Prostate gland (tissue), 2 donors: ENCODE measurements at regions not wholly inside any gene's neighbourhood (a gene's known extent, or its start where the extent isn't known, plus 50 kb on each side); places are given as distances from the start of the nearest gene placed in this dataset.

Source experiments
- DNase-seq: peaks from one replicate; pipeline ENCODE4 v3.0.0-alpha.2; 2019; ENCODE audit warnings: low spot score
- H3K27ac ChIP-seq, 2 donors: fragments of 200-600 bp; sonication (generic); 2 replicates each; pipeline ENCODE4 v1.5.1; 2017 to 2019
- H3K27me3 ChIP-seq: fragments of 200-600 bp; sonication (generic); replicated peaks from 2 replicates; pipeline ENCODE4 v1.5.1; 2019; ENCODE audit not compliant: insufficient read depth
- H3K36me3 ChIP-seq, 2 donors: fragments of 200-600 bp; sonication (generic); 1 replicate in 1 of 2; 2 replicates in 1 of 2; pipeline versions ENCODE4 v1.5.1 to v1.8.1; 2017 to 2019
- H3K4me1 ChIP-seq: fragments of 200-600 bp; sonication (generic); replicated peaks from 2 replicates; pipeline ENCODE4 v1.5.1; 2019
- H3K4me3 ChIP-seq, 2 donors: fragments of 200-600 bp; sonication (generic); 2 replicates each; pipeline ENCODE4 v1.5.1; 2017 to 2019
- H3K9me3 ChIP-seq: fragments of 200-600 bp; sonication (generic); 2 replicates; pipeline ENCODE4 v1.5.1; 2017
- POLR2A ChIP-seq: fragments of 450-650 bp; IDR thresholded peaks from one replicate; pipeline ENCODE4 v1.6.1; 2016; ENCODE audit warnings: antibody characterized with exemption, mild to moderate bottlenecking
- POLR2AphosphoS5 ChIP-seq: sonication (generic); formaldehyde crosslinking; IDR thresholded peaks from one replicate; pipeline ENCODE4 v1.6.1; 2017; ENCODE audit warnings: antibody characterized with exemption
- WGBS: methylation state at CpG from one replicate; pipeline ENCODE4 v1.1.5; 2018; 5-methylcytosine and 5-hydroxymethylcytosine counted together
- intact Hi-C: fragments of 100-400 bp; cut with DNase I; formaldehyde crosslinking; loops from one replicate; pipeline ENCODE4 v1.14.2; 2022
- TF ChIP-seq, protein P1 (sequence below), 4 experiments: fragments of 200-600 bp in 2 of 4; fragments of 450-650 bp in 2 of 4; sonication (generic) in 2 of 4; IDR thresholded peaks; 1 replicate in 3 of 4; 2 replicates in 1 of 4; pipeline ENCODE4 v1.5.1; 2016 to 2019; ENCODE audit warnings: antibody characterized with exemption in 4 of 4, mild to moderate bottlenecking in 2 of 4, moderate library complexity in 2 of 4

DNA sequence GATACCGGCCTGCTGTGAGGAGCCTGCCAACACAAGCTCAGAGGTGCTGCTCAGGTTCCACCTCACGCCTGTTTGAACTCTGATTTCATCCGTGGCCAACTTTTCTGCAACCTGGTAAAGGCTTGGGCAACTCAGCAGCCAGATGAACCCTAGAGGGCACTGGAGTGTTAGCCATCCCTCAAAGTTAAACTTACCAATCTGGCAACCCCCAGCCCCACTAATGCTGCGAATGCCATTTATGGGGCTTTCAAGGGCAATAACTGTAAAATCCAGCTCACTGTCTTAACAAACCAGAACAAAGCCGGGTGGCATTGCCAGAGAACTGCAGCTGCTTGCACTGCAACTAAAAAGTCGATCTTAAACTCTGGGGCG is 105.5 kb downstream of the AXIN2 start:
- H3K27me3 ChIP-seq: no peaks in the 10 kb centered on the region
- no peaks in the 10 kb centered on the region for H3K9me3 ChIP-seq
- WGBS: 13% methylated on average over 7 of the region's 7 CpGs
- TF ChIP-seq POLR2A (no peak), POLR2AphosphoS5 (no peak)
- TF ChIP-seq, protein P1, sequence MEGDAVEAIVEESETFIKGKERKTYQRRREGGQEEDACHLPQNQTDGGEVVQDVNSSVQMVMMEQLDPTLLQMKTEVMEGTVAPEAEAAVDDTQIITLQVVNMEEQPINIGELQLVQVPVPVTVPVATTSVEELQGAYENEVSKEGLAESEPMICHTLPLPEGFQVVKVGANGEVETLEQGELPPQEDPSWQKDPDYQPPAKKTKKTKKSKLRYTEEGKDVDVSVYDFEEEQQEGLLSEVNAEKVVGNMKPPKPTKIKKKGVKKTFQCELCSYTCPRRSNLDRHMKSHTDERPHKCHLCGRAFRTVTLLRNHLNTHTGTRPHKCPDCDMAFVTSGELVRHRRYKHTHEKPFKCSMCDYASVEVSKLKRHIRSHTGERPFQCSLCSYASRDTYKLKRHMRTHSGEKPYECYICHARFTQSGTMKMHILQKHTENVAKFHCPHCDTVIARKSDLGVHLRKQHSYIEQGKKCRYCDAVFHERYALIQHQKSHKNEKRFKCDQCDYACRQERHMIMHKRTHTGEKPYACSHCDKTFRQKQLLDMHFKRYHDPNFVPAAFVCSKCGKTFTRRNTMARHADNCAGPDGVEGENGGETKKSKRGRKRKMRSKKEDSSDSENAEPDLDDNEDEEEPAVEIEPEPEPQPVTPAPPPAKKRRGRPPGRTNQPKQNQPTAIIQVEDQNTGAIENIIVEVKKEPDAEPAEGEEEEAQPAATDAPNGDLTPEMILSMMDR (IDR thresholded peaks at IDR 0.05): peak in 2 of 4 experiments; percentile 27 to 39
- no peak overlapping the region for H3K27ac ChIP-seq
- peak; percentile 18 for DNase-seq
- H3K4me3 ChIP-seq: no peak overlapping the region
- H3K36me3 ChIP-seq: no peaks in the 10 kb centered on the region
- no peaks in the 10 kb centered on the region for H3K4me1 ChIP-seq
- intact Hi-C loops: loop anchor here (10.0 kb wide), 2 partner anchors 339 to 709 kb away; no protein-coding TSS in a partner anchor

DNA sequence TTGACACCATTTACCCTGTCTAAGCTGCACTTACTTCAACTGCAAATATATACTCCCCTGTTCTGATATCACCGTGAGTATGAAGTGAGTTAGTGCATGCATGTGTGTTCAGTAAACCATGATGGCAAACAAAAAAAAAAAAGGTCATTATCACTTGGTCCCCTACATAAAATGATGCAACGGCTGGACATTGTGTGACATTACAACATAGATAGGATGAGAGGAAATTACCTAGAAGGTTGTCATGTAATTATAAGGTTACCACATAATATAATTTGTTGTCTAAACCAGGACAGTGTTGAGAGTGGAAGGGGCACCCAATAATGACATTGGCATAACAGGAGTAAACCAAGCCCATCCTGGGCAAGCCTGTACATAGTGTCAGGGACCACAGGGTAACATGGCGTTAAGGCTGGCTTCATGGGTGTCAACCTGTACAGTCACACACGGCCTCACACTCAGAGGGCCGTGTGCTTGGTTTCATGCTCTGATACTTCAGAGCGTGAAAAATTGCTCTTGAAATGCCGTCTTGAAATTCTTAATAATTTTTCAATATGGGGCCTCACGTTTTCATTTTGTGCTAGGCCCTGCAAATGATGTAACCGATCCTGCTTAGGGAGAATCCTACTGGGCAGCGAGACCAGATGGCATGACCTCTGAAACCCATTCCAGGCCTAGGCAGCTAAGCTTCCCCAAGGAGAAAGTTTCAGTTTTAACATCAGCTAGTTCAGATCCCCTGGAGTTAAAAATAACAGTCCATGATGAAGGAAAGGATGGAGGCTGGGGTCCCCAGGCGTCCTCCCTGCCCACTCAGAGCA is 106.1 kb downstream of the AXIN2 start:
- no peak for DNase-seq
- Histone ChIP-seq H3K4me1 (no peaks in the 10 kb centered on the region), H3K27ac (no peak overlapping the region), H3K27me3 (no peaks in the 10 kb centered on the region), H3K36me3 (no peaks in the 10 kb centered on the region), H3K9me3 (no peaks in the 10 kb centered on the region), H3K4me3 (no peak overlapping the region)
- WGBS: 87% methylated on average over 11 of the region's 11 CpGs
- TF ChIP-seq, protein P1 (IDR thresholded peaks at IDR 0.05): no peak
- TF ChIP-seq POLR2AphosphoS5 (no peak), POLR2A (no peak)
- intact Hi-C loops: loop anchor here (10.0 kb wide), 2 partner anchors 339 to 709 kb away; no protein-coding TSS in a partner anchor

DNA sequence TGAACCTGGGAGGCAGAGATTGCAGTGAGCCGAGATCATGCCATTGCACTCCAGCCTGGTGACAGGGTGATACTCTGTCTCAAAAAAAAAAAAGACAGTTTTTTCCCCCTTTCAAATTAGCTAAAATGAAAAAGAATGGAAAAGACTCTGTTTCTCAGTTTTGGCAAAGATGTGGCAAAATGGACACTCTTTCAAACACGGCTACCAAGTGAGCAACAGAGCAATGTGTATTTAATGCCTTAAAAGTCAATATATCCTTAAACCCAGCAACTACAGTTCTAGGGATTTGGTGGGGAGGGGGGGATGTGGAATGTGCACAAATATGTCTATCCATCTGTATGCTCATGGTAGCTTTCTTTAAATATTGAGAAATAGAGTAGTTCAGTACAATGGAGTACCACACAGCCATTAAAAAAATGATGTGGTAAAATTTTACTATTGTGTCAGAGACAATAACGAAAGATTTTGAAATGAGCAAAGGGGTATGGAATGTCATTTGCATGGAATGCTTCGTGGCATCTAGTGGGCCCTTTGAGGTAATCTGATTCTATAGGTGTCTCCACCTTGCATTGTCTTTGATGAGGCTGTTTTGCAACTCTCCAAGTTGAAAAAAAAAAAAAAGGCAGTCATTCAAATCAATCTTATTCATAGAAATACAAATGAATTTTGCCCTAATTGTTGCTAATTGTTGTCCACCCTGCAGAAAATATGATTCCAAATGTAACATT is 108.1 kb downstream of the AXIN2 start:
- Histone ChIP-seq H3K27ac (no peak overlapping the region), H3K36me3 (no peaks in the 10 kb centered on the region), H3K4me1 (no peaks in the 10 kb centered on the region), H3K27me3 (no peaks in the 10 kb centered on the region), H3K9me3 (no peaks in the 10 kb centered on the region), H3K4me3 (no peak overlapping the region)
- DNase-seq: no peak
- WGBS: 90% methylated on average over 4 of the region's 4 CpGs
- TF ChIP-seq POLR2A (no peak), POLR2AphosphoS5 (no peak)
- TF ChIP-seq, protein P1 (IDR thresholded peaks at IDR 0.05): no peak
- intact Hi-C loops: loop anchor here (10.0 kb wide), 2 partner anchors 341 to 711 kb away; no protein-coding TSS in a partner anchor

DNA sequence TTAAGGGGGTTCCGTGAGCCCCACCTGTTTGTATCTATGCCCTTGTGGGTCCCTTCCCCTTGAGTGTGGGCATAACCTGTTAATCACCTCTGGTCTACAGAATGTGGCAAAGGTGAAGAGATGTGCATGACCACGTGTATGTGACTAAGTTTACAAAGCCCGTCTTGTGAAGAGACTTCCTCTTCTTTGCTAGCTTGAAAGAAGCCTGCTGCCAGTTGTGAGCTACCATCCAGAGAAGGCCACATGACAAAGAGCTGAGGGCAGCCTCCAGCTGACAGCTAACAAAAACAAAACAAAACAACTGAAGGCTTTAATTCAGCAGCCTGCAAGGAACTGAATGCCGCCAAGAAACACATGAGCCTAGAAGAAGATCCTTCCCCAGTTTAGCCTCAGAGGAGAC is 112.0 kb downstream of the AXIN2 start:
- Histone ChIP-seq H3K27me3 (no peaks in the 10 kb centered on the region), H3K4me3 (no peak overlapping the region), H3K27ac (no peak overlapping the region), H3K9me3 (no peaks in the 10 kb centered on the region), H3K4me1 (no peaks in the 10 kb centered on the region), H3K36me3 (no peaks in the 10 kb centered on the region)
- intact Hi-C loops: no loop called here
- WGBS: 90% methylated on average over 4 of the region's 4 CpGs
- TF ChIP-seq, protein P1 (IDR thresholded peaks at IDR 0.05): no peak
- DNase-seq: no peak
